HG02623 (cell line): ENCODE measurements at regions not wholly inside any gene's neighbourhood (a gene's known extent, or its start where the extent isn't known, plus 50 kb on each side); places are given as distances from the start of the nearest gene placed in this dataset.
A peak's percentile ranks its signal among the peaks of the same experiment; 100 is the strongest.
"Not testable (repeated sequence)": the region's sequence is repeated elsewhere in the genome, so short reads cannot be mapped to it uniquely, and the experiment has no call there.

ENCODE experiments used
- ATAC-seq: cut with Tn5 transposase; IDR thresholded peaks from one replicate; pipeline ENCODE4 v1.9.1; 2021; ENCODE audit warnings: moderate library complexity; ENCODE audit not compliant: unreplicated experiment

DNA sequence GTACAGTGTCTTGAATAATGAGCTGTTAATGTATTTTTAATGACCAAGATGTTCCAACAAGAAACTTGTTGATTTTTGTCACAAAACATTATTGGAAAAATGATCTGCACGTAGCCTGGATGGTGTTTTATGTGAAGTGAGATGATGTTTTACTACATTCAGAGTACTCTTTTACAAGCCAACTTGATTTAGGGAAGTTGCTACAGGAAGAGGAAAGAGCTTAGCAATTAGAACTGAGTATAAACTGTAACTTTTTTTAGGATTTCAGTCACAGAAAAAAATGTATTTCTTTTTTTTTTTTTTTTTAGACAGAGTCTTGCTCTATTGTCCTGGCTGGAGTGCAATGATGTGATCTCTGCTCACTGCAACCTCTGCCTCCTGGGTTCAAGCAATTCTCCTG, 113.6 kb upstream of the ADRA1B start:
- no peak for ATAC-seq

DNA sequence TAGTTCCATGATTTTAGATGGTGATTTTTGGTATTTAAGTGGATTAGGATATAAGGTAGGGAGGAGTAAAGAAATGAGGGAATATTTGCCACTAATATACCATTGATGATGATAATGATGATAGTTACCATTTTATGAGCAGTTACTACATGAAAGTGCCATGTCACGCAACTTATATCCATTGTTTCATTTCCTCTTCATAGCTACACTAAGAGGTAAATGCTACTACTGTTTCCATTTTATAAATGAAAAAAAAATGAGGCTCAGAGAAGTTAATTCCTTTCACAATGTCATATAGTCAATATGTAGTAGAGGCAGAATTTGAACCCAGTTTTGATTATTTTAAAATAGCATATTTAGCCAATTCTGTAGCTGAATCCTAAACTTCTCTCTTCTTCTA, 112.2 kb upstream of the ADRA1B start:
- no peak for ATAC-seq

DNA sequence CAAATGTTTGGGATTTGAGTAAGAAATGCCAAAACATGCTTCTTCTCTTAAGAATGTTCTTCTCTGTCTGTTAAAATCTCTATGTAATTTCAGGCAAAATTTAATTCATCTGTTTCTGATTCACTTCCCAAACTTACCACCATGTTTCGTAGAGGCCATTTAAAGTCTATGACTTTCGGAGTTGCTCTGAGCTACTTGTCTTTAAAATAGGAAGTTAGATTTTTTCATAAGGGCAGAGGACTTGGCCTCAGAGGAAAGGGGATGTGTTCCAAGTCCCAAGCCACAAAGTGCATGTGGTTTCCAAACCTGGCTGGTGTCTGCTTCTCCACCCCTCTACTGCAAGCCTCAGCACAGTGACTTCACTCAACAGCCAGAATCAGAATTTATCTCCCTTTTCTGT, 111.3 kb upstream of the ADRA1B start:
- no peak for ATAC-seq

DNA sequence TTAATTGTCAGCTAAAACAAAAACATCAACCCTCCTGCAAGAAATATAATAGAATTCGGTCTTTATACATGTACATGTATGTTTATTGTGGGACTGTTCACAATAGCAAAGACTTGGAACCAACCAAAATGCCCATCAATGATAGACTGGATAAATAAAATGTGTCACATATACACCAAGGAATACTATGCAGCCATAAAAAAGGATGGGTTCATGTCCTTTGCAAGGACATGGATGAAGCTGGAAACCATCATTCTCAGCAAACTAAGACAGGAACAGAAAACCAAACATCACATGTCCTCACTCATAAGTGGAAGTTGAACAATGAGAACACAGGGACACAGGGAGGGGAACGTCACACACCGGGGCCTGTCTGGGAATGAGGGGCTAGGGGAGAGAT, 109.1 kb upstream of the ADRA1B start:
- not testable (repeated sequence) for ATAC-seq

DNA sequence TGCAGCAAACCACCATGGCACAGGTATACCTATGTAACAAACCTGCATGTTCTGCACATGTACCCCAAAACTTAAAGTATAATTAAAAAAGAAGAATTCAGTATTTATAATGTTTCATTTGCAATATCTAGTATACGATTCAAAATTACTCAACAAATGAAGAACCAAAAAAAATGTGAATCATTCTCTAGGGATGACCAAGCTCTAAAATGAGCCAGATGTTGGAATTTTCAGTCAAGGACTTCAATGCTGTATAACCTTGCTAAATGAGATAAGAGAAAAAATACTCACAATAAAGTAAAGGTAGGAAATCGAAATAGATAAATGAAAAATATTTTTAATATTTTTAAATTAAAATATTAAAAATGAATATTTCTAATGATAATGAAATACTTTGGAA, 108.7 kb upstream of the ADRA1B start:
- ATAC-seq = no peak

DNA sequence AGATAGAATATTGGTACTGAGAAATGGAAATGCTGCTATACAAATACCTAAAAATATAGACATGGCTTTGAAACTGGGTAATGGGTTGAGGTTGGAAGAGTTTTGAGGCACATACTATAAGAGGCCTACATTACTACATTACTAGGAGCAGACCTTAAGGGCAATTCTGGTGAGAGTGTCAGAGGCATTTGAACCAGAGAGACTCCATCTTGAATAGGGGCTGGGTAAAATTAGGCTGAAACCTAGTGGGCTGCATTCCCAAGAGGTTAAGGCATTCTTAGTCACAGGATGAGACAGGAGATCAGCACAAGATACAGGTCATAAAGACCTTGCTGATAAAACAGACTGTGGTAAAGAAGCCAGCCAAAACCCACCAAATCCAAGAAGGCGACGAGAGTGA, 104.6 kb upstream of the ADRA1B start:
- ATAC-seq = no peak

DNA sequence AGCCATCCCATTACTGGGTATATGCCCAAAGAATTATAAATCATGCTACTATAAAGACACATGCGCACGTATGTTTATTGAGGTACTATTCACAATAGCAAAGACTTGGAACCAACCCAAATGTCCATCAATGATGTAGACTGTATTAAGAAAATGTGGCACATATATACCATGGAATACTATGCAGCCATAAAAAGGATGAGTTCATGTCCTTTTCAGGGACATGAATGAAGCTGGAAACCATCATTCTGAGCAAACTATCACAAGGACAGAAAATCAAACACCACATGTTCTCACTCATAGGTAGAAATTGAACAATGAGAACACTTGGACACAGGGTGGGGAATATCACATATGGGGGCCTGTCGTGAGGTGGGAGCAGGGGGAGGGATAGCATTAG, 103.5 kb upstream of the ADRA1B start:
- not testable (repeated sequence) for ATAC-seq

DNA sequence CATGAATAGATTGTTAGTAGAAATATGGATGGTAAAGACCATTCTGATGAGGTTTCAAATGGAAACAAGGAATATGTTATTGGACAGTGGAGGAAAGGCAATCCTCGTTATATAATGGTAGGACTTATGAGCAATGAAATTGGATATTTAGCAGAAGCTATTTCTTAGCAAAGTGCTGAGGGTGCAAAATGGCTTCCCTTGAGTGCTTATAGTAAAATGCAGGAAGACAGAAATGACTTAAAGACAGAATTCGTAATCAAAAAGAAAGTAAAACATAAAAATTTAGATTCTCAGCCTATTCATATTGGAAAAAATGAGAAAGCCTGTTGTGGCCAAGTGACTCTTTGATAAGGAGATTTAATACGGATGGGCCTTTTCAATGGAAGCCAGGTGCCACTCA, 102.1 kb upstream of the ADRA1B start:
- ATAC-seq = no peak

DNA sequence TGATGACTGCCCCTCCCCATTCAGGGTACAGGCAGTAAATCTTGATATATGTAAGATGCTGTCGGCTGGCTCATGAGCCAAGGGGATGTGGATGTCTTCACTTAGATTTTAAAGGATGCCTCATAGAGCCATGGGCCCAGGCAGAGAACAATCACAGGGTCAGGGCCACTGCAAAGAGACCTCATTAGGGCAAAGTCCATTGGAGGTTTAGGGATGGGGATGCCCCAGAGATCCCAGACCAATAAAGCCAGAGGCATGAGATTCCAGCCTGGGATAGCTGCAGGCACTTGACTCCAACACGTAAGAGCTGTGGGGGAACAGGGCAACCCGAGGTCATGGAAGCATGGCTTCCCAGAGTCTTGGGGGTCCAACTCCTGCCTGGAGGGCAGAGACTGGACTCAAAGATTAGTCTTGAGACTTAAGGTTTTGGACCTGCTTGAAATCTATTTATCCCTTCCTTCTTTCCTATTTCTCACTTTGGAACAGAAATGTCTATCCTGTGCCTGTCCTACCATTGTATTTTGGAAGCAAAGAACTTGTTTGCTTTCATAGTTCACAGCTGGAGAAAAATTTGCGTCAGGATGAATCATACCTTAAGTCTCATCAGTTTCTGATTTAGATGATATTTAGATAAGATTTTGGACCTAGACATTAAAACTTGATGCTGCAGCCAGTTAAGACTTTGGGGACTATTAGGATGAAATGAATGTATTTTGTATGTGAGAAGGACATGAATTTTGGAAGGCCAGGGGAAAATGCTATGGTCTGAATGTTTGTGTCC, 101.3 kb upstream of the ADRA1B start:
- ATAC-seq = no peak

DNA sequence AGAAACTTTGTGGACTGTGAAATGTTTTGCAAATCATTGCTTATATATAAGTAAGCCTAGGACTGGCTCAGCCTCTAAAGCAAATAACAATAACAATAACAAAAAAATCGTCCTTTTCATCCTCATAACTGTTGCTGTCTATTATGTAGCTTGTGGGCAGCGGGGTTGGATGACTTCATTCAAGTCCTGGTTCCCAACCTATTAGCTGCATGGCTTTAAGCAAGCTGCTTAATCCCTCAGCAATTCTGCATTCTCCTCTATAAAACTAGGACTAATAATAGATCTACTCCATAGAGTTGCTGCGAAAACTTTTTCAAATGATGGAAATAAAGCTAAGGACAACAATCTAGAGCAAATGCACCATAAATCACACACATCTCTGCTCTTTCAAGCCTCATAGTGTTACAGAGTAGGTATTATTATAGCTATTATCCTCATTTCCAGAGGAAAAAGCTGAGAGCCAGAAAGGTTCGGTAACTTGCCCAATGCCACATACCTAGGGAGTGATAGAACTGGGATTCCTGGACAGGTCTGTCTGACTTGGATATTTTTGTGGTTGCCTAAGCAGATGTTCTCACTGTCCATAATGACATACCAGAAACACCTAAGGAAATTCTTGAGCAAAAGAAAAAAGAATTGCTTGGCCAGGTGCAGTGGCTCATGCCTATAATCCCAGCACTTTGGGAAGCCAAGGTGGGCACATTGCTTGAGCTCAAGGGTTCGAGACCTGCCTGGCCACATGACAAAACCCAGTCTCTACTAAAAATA, 98.8 kb upstream of the ADRA1B start:
- no peak for ATAC-seq

DNA sequence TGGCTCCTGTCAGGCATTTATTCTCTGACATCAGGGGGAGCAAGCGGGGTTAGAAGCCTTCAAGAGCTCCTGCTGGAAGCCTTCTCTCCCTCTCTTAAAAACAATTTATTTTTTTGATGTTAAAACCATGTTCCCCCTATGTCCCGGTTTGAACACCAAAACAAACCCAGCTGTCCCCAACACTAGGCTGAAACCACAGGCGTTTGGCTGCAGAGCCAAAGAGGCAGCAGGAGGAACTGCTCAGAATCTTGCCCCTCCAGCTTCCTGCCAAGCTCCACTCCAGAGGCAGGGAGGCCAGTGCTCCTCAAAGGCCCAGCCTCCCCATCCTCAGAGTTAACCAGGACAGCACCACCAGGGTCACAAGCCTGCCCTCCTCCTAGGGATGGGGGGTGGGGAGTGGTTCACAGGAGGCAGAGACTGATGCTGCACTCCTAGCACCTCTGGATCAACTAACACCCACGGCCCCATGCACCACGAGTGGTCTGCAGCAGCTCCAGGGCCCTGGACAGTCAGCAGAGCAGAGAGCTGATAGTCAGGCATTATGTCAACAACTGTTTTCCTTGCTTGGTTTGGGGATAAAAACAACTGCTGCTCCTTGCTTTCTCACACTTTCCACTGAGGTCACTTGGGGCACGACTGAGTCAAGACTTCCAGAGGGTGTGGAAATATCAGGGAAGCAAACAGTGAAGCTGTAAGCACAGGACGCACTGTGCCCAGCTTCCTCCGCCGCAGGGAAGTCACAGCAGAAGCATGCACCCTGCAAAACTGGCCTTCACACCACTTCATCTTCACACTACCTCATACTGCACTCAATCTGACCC, 96.5 kb upstream of the ADRA1B start:
- no peak for ATAC-seq

DNA sequence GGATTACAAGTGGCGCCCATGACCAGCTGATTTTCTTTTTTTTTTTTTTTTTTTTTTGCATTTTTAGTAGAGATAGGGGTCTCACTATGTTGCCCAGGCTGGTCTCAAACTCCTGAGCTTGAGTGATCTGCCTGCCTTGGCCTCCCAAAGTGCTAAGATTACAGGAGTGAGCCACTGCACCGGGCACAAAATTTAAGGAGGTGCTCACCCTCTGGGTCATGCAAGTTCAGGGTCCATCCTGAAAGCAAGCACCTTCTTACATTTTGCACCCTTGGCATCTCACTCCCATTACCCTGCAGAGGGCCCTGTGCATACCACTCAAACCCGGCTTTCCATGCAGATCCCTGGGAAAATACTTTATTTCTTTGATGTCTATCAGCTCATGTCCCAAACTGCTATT, 95.6 kb upstream of the ADRA1B start:
- ATAC-seq = no peak

DNA sequence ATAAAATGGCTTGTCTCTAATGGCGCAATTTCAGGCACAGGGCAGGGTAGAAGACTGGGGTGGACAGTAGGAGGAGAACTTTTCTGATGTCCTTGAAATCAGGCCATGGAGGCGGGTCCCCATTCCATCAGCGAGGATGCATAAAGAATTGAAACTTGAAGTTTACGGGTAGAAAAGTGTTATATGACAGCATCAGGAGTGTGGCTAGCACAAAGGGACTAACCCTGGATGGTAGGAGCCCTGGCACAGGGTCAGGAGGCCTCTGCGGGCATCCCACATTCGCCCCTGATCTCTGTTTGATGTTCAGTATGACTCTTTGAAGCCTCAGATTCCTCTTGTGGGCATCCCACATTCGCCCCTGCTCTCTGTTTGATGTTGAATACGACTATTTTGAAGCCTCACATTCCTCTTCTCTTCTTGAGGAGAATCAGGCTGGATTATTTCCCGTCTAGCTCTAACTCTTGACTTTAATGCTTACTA, 94.8 kb upstream of the ADRA1B start:
- ATAC-seq = no peak

DNA sequence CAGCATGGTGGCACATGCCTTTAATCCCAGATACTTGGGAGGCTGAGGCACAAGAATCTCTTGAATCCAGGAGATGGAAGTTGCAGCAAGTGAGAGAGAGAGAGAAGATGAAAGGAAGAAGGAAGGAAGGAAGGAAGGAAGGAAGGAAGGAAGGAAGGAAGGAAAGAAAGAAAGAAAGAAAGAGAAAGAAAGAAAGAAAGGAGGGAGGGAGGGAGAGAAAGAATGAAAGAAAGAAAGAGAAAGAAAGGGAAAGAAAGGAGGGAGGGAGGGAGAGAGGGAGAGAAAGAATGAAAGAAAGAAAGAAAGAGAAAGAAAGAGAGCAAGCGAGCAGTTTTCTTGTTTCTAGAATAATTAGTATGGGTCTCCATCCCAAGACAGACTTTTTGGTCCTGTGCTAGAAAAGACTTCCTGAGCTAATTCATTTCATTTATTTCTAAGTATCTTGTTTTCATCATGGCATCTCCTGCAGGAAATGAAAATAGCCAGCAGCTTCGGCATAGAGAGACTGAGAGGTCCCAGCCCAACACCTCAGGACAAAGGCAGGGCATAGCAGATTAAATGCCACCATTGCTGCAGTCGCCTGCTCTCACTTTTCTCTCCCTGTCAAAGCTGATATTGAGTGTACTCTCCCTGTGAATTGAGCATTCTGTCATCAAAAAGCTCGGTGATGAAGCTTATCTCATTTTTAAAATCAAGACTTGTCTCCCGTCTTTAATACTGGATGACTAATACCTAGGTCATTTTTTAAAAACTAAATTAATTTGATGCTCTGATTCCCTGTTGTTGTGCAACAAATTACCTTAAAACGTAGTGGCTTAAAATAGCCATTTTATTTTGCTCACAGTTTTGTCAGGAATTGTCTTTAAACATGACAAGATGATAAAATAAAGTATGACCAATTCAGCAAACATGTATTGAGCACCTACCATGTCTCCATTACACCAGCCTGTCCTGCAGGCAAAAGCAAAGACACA, 91.8 kb upstream of the ADRA1B start:
- ATAC-seq = no peak

DNA sequence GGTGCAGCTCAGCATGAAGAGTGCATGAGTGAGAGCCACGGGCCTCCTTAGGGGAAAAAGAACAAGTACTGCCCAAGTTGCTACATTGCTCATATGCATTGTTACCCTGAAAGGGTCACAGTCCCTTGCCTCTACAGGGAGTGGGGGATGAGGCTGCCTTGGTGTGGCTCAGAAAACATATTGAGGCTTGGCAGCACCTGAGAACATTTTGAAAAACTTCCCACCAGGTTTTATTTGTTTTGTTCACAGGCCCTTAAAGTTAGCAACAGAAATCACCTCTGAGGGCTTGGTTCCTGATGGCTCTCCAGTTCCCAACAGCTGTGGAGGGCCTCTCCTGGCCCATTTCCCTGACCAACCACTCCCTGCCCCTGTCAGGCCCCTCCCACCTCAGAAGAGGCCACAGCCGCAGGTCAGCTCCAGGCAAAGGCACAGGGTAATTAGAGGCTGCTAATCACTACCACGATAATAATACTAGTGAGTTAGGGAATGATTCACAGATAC, 90.7 kb upstream of the ADRA1B start:
- ATAC-seq = no peak

DNA sequence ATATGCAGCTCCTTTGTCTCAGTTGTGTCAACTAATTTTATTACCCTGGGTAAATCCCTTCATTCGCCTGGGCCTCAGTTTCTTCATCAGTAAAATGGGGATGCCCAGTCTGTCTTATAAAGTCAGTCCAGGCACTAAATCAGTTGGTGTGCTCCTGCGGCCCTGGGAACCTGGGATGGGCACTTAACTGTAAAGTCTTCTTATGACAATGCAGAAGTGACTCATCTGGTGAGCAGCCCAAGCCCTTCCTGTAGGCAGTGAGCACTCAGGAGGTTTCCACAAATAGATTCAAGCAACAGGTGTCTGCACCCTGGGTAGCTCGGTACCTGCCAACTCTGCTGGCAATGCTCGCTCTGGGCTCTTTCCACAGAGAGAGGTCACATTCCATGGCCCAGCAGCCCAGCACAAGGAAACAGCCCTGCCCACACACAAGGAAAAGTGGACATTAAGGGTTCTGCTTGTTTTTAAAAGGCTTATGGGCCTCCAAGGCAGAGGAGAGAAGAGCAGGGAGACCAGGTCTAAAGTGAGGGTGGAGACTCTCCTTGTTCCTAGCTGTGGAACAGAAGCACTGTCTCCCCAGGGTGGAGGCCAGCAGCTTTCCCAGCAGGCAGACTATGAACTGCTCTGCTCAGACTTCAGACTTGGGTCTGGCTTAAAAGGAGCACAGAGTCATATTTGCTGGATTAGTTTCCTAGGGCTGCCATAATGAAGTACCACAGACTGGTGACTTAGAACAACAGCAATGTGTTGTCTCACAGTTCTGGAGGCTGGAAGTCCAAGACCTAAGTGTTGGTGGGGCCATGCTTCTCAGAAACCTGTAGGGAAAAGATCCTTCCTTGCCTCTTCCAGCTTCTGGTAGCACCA, 89.7 kb upstream of the ADRA1B start:
- peak; percentile 95 for ATAC-seq

DNA sequence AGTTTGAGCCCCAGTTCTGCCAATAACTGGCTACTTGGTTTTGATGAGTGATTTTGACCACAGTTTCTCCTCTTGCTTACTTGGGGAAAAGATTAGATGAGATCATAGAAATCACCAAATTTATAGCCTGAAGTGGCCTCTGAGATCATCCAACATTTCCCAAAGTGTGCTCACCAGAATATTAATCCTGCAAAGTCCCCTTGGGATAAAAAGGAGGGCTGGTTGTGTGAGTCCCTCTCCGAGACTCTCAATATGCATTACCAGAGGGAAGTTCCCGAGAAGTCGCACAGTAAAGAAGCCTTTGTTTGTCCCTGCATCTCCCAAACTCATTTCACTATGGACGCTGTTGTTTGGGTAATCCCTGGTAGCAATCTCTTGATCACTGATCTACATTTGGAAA, 88.4 kb upstream of the ADRA1B start:
- ATAC-seq = no peak

DNA sequence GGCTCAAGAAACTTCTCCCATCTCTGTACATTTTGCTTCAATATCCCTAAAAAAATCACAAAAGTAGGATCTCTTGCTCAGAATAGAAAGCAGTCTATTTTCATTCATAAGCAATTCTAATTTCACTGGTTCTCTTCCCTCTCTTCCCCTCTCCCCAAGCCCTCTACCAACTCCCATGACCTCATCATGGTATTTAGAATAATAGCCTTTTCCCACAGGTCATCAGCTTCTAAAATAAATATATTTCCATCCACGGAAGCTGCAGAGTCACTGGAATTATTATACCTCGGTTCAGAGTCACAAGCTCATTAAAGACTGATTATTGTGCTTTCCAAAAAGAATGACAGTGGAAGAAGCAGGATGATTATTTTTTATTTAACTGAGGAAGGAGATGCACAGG, 84.2 kb upstream of the ADRA1B start:
- no peak for ATAC-seq

DNA sequence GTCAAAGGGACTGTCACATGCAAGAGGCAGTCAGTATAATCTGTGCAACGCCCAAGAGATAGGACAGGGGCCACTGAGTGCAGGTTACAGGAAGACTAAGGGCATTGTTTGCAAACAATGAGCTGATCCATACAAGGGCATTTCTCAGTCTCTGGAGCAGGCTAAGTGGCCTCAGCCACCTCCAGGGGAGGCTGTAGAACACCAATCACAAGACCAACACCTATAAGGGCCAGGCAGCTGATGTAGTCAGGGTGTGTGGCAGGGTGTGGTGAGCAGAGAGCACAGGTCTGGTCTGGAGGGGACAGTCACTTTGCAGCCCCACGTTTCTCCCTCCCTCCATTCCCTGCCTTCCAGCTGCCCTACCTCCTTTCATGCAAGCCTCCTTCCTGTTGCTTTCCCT, 83.2 kb upstream of the ADRA1B start:
- no peak for ATAC-seq
